ENCODE measurements at regions not wholly inside any gene's neighbourhood (a gene's known extent, or its start where the extent isn't known, plus 50 kb on each side); places are given as distances from the start of the nearest gene placed in this dataset.
"Not testable (repeated sequence)": the region's sequence is repeated elsewhere in the genome, so short reads cannot be mapped to it uniquely, and the experiment has no call there.

- no peak for DNase-seq (ENCODE audit: low spot score)
Observed at GRCh38 chr7:145123502-145123901, 287.6 kb upstream of the TPK1 start.

GRCh38 chr7:145106001-145106400 is 270.1 kb upstream of the TPK1 start:
- DNase-seq (ENCODE audit: low spot score): no peak

- DNase-seq (ENCODE audit: low spot score): no peak
Observed at GRCh38 chr7:145105561-145105960, 269.7 kb upstream of the TPK1 start.

GRCh38 chr7:145104400-145104799 is 268.5 kb upstream of the TPK1 start:
- DNase-seq (ENCODE audit: low spot score): no peak

- not testable (repeated sequence) for DNase-seq (ENCODE audit: low spot score)
Observed at GRCh38 chr7:145102199-145102598, 266.3 kb upstream of the TPK1 start.

GRCh38 chr7:145092766-145093165 is 256.9 kb upstream of the TPK1 start:
- no peak for DNase-seq (ENCODE audit: low spot score)

- DNase-seq (ENCODE audit: low spot score): no peak
Observed at GRCh38 chr7:145088111-145088745, 252.4 kb upstream of the TPK1 start.

GRCh38 chr7:145082366-145083161 is 246.7 kb upstream of the TPK1 start:
- no peak for DNase-seq (ENCODE audit: low spot score)

GRCh38 chr7:145065473-145065872 is 229.6 kb upstream of the TPK1 start:
- no peak for DNase-seq (ENCODE audit: low spot score)

- no peak for DNase-seq (ENCODE audit: low spot score)
Observed at GRCh38 chr7:145064114-145064513, 228.3 kb upstream of the TPK1 start.

- DNase-seq (ENCODE audit: low spot score): no peak
Observed at GRCh38 chr7:145053781-145054180, 217.9 kb upstream of the TPK1 start.

- no peak for DNase-seq (ENCODE audit: low spot score)
Observed at GRCh38 chr7:145050415-145050814, 214.6 kb upstream of the TPK1 start.

GRCh38 chr7:145036604-145037405 is 201.0 kb upstream of the TPK1 start:
- DNase-seq (ENCODE audit: low spot score): peak; percentile 71

GRCh38 chr7:145031162-145031561 is 195.3 kb upstream of the TPK1 start:
- DNase-seq (ENCODE audit: low spot score): no peak

GRCh38 chr7:145030754-145031153 is 194.9 kb upstream of the TPK1 start:
- no peak for DNase-seq (ENCODE audit: low spot score)

GRCh38 chr7:145020454-145020853 is 184.6 kb upstream of the TPK1 start:
- no peak for DNase-seq (ENCODE audit: low spot score)

- no peak for DNase-seq (ENCODE audit: low spot score)
Observed at GRCh38 chr7:145016068-145016467, 180.2 kb upstream of the TPK1 start.

GRCh38 chr7:145009876-145010275 is 174.0 kb upstream of the TPK1 start:
- no peak for DNase-seq (ENCODE audit: low spot score)

- DNase-seq (ENCODE audit: low spot score): no peak
Observed at GRCh38 chr7:145005601-145006000, 169.7 kb upstream of the TPK1 start.

GRCh38 chr7:144997512-144997911 is 161.7 kb upstream of the TPK1 start:
- no peak for DNase-seq (ENCODE audit: low spot score)

- no peak for DNase-seq (ENCODE audit: low spot score)
Observed at GRCh38 chr7:144995495-144995894, 159.6 kb upstream of the TPK1 start.

- DNase-seq (ENCODE audit: low spot score): no peak
Observed at GRCh38 chr7:144991041-144991440, 155.2 kb upstream of the TPK1 start.
